ENCODE measurements at regions not wholly inside any gene's neighbourhood (a gene's known extent, or its start where the extent isn't known, plus 50 kb on each side); places are given as distances from the start of the nearest gene placed in this dataset.

DNA sequence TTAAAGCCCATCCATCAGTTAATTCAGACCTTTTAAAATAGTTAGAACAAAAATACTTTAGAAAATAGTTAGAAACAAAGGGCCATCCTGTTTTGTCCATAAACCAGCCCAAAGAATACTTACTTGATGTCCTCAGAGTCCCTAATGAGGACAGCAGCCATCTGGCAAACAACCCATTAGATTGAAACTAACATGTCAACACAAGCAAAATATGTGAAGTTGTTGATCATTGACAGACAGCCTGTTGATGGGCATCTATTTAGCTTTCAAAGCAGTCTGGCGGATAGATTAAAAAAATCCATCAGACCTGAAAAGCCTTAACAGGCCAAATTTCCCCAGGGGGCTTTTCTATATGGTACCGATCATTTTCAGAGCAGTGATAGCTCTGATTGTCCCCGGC, 154.2 kb upstream of the TSHZ2 start:
- H3K9me3 ChIP-seq (ENCODE audit: control insufficient read depth in 1 of 2, low read length in 2 of 2), result no peaks in the 10 kb centered on the region
- no peaks in the 10 kb centered on the region for H3K4me1 ChIP-seq (ENCODE audit: control insufficient read depth in 1 of 2, insufficient read depth in 2 of 2, low read length in 2 of 2)
- no peaks in the 10 kb centered on the region for H3K27me3 ChIP-seq (ENCODE audit: low read depth, low read length)
- no peaks in the 10 kb centered on the region for H3K36me3 ChIP-seq (ENCODE audit: control insufficient read depth in 1 of 2, insufficient read depth in 2 of 2, low read length in 2 of 2)
- H3K27ac ChIP-seq (ENCODE audit: low read length), result no peak overlapping the region
- H3K4me3 ChIP-seq (ENCODE audit: low read depth in 1 of 2, low read length in 2 of 2), result no peak overlapping the region

DNA sequence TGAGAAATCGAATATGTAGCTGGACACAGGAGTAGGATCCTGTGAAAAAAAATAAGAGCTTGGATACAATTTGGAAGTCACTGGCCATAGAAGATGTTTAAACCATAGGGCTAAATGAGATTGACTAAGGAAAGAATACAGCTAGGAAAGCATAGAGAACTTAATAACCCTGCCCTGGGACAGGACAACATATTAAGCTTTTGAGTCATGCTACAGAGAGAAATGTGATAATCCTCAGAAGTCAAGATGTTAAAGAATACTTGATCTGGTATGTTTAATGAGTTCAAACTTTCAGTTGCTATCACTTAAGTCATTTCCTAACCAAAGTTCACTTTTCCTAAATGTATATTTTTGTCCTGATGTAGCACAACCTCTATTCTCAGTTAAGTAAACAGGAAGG, 154.6 kb upstream of the TSHZ2 start:
- no peaks in the 10 kb centered on the region for H3K27me3 ChIP-seq (ENCODE audit: low read depth, low read length)
- no peak overlapping the region for H3K4me3 ChIP-seq (ENCODE audit: low read depth in 1 of 2, low read length in 2 of 2)
- no peak overlapping the region for H3K27ac ChIP-seq (ENCODE audit: low read length)
- H3K4me1 ChIP-seq (ENCODE audit: control insufficient read depth in 1 of 2, insufficient read depth in 2 of 2, low read length in 2 of 2), result no peaks in the 10 kb centered on the region
- no peaks in the 10 kb centered on the region for H3K36me3 ChIP-seq (ENCODE audit: control insufficient read depth in 1 of 2, insufficient read depth in 2 of 2, low read length in 2 of 2)
- no peaks in the 10 kb centered on the region for H3K9me3 ChIP-seq (ENCODE audit: control insufficient read depth in 1 of 2, low read length in 2 of 2)

DNA sequence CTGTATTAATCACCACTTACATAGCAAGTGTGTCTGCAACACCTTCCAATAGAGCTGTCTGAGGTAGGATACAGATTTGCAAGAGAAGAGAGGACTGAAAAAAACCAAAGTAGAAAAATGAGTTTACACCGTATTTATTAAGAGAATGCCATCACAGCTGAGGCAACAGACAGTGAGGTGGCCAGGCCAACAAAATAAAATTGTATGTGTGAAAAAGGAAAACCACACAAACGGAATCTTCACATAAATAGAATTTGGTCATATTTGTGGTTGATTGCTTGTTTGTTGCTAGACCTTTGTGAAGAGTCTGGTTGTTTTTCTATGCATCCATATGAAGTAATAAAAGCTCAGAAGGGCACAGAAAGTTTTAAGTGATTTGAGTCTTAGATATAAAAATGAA, 157.8 kb upstream of the TSHZ2 start:
- Histone ChIP-seq H3K4me1 (ENCODE audit: control insufficient read depth in 1 of 2, insufficient read depth in 2 of 2, low read length in 2 of 2) (no peaks in the 10 kb centered on the region), H3K9me3 (ENCODE audit: control insufficient read depth in 1 of 2, low read length in 2 of 2) (no peaks in the 10 kb centered on the region), H3K27ac (ENCODE audit: low read length) (no peak overlapping the region), H3K36me3 (ENCODE audit: control insufficient read depth in 1 of 2, insufficient read depth in 2 of 2, low read length in 2 of 2) (no peaks in the 10 kb centered on the region), H3K4me3 (ENCODE audit: low read depth in 1 of 2, low read length in 2 of 2) (no peak overlapping the region), H3K27me3 (ENCODE audit: low read depth, low read length) (no peaks in the 10 kb centered on the region)

DNA sequence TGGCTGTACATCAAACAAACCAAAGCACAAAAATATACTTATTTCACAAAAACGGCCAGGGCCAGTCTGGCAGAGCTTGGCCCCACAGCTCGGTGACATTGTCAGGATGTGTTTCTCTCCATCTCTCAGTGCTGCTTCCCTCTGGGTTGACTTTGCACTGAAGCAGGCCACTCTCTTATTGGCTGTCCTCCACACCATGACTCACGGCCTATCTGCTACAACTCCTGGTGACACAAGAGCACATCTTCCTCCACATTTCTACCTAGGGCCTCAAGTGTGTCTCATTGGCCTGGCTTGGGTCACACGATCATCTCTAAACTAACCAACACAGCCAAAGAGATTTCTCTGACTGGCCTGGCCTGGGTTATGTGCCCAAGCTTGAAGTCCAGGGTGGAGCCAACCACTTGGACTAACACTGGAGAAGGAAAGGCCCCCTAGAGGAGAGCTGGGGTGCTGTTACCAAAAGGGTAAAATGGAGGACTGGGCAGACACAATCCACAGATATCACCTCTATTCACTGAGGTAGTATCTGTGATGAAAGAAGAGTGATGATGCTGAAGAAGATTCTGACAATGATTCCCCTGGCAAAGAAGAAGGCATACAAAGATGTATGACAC, 159.8 kb upstream of the TSHZ2 start:
- no peaks in the 10 kb centered on the region for H3K4me1 ChIP-seq (ENCODE audit: control insufficient read depth in 1 of 2, insufficient read depth in 2 of 2, low read length in 2 of 2)
- no peak overlapping the region for H3K27ac ChIP-seq (ENCODE audit: low read length)

DNA sequence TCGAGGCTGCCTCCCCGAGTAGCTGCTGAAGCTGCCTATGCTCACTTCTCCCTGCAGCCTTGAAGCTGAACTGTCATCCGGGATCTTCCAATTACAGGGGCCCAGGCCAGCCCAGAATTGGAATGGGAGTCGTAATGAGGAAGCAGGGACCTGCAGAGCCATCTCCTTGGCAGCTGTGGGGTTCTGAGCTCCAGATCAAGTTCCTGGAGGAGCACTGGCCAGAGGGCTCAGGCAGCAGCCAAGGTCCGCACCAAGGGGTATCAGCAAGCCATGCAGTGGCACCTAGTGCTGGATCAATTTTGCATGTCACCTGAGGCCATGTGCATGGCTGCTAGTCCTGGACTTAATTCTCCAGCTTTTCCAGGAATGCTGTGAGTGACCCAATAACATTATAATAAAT, 163.2 kb upstream of the TSHZ2 start:
- no peaks in the 10 kb centered on the region for H3K9me3 ChIP-seq (ENCODE audit: control insufficient read depth in 1 of 2, low read length in 2 of 2)
- H3K27me3 ChIP-seq (ENCODE audit: low read depth, low read length), result no peaks in the 10 kb centered on the region
- H3K4me1 ChIP-seq (ENCODE audit: control insufficient read depth in 1 of 2, insufficient read depth in 2 of 2, low read length in 2 of 2), result no peaks in the 10 kb centered on the region
- H3K36me3 ChIP-seq (ENCODE audit: control insufficient read depth in 1 of 2, insufficient read depth in 2 of 2, low read length in 2 of 2), result no peaks in the 10 kb centered on the region
- no peak overlapping the region for H3K27ac ChIP-seq (ENCODE audit: low read length)
- no peak overlapping the region for H3K4me3 ChIP-seq (ENCODE audit: low read depth in 1 of 2, low read length in 2 of 2)

More for the DNA sequence above, 159.8 kb upstream of the TSHZ2 start:
- Histone ChIP-seq H3K4me3 (ENCODE audit: low read depth in 1 of 2, low read length in 2 of 2) (no peak overlapping the region), H3K9me3 (ENCODE audit: control insufficient read depth in 1 of 2, low read length in 2 of 2) (no peaks in the 10 kb centered on the region), H3K27me3 (ENCODE audit: low read depth, low read length) (no peaks in the 10 kb centered on the region), H3K36me3 (ENCODE audit: control insufficient read depth in 1 of 2, insufficient read depth in 2 of 2, low read length in 2 of 2) (no peaks in the 10 kb centered on the region)

DNA sequence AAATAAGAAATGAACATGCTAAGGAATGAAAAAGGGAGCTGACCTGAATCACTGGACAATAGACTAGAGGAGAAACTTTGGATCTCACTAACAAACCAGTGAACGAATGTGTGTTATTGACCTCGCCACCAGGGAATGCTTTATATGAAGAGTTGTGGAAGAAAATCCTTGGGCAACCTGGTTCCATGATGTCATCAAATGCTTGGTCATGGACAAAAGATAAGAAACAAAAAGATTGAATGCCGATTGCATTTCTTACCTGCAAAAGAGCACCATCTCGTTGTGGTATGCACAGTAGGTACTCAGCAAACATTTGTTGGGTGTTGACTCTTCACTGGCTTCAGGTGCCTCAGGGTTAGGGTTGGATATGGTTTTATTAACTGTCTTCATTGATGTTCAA, 165.2 kb upstream of the TSHZ2 start:
- Histone ChIP-seq H3K9me3 (ENCODE audit: control insufficient read depth in 1 of 2, low read length in 2 of 2) (no peaks in the 10 kb centered on the region), H3K4me1 (ENCODE audit: control insufficient read depth in 1 of 2, insufficient read depth in 2 of 2, low read length in 2 of 2) (no peaks in the 10 kb centered on the region), H3K36me3 (ENCODE audit: control insufficient read depth in 1 of 2, insufficient read depth in 2 of 2, low read length in 2 of 2) (no peaks in the 10 kb centered on the region), H3K27me3 (ENCODE audit: low read depth, low read length) (no peaks in the 10 kb centered on the region), H3K27ac (ENCODE audit: low read length) (no peak overlapping the region), H3K4me3 (ENCODE audit: low read depth in 1 of 2, low read length in 2 of 2) (no peak overlapping the region)

DNA sequence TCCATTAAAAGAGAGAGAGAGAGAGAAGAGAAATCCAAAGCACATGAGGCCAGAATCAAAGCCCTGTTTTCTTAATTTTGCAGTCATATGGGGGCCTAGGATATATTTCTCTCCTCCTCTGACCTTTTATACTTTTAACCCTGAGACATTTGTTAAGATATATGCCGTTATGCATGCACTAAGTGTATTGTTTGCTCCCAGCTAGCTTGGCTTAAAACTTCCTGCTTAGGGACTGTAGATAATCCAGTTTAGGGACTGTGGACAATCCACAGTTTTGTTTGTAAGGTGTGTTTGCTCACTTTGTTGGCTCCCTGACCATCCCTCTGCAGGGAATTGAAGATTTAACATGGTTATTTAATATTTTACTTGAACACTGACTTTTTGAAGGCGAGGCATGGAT, 166.3 kb upstream of the TSHZ2 start:
- H3K36me3 ChIP-seq (ENCODE audit: control insufficient read depth in 1 of 2, insufficient read depth in 2 of 2, low read length in 2 of 2), result no peaks in the 10 kb centered on the region
- H3K27me3 ChIP-seq (ENCODE audit: low read depth, low read length), result no peaks in the 10 kb centered on the region
- no peak overlapping the region for H3K27ac ChIP-seq (ENCODE audit: low read length)

DNA sequence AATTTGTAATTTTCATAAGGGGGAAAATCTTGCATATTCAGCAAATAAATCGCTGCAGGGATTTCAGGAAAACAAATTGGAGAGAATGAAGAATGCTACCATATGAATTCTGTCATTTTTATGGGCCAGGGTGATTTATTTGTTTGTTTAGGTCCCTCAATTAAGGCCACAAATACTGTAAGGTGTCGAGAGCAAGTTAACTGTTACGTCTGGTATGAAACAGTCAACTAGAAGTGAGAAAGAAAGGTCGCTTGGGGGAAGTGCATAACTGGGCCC, 166.9 kb upstream of the TSHZ2 start:
- no peak overlapping the region for H3K27ac ChIP-seq (ENCODE audit: low read length)
- no peaks in the 10 kb centered on the region for H3K4me1 ChIP-seq (ENCODE audit: control insufficient read depth in 1 of 2, insufficient read depth in 2 of 2, low read length in 2 of 2)
- no peaks in the 10 kb centered on the region for H3K27me3 ChIP-seq (ENCODE audit: low read depth, low read length)
- H3K4me3 ChIP-seq (ENCODE audit: low read depth in 1 of 2, low read length in 2 of 2), result no peak overlapping the region
- no peaks in the 10 kb centered on the region for H3K36me3 ChIP-seq (ENCODE audit: control insufficient read depth in 1 of 2, insufficient read depth in 2 of 2, low read length in 2 of 2)
- H3K9me3 ChIP-seq (ENCODE audit: control insufficient read depth in 1 of 2, low read length in 2 of 2), result no peaks in the 10 kb centered on the region

More for the DNA sequence above, 166.3 kb upstream of the TSHZ2 start:
- H3K4me3 ChIP-seq (ENCODE audit: low read depth in 1 of 2, low read length in 2 of 2), result no peak overlapping the region
- H3K9me3 ChIP-seq (ENCODE audit: control insufficient read depth in 1 of 2, low read length in 2 of 2), result no peaks in the 10 kb centered on the region
- no peaks in the 10 kb centered on the region for H3K4me1 ChIP-seq (ENCODE audit: control insufficient read depth in 1 of 2, insufficient read depth in 2 of 2, low read length in 2 of 2)

DNA sequence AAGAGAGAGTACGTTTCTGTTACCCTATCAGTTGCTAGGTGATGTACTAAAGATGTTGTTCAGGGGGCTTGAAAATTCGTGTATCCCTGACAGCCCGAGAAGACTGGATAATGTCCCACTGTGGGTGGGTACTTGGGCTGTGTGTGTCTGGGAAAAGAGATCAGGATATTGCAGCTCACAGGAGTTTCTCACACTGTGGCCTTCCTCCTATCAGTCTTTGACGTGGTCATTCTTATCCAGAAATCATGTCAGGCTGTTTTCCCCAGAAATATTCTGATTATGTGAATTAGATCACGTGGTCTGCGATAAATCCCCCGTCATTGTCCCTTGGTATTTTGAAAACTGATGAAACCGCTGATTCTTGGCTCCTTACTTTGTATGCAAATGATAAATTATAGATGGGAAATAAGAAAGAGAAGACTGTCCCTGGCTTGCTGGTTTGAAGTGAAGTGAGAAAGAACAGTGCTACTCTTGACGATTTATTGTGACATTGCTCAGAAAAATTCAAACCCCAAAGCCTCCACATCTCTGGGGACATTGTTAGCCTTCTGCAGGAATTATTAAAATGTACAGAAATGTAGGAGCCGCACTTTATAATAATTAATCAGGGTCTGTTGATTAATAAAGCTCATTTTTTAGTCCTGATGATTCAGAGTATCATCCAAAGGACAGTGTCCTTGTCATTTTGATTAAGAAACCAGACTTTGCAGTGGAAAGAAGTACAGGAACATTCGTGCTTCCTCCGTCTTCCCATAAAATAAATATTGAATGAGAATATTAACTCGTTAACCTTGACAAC, 167.5 kb upstream of the TSHZ2 start:
- Histone ChIP-seq H3K36me3 (ENCODE audit: control insufficient read depth in 1 of 2, insufficient read depth in 2 of 2, low read length in 2 of 2) (no peaks in the 10 kb centered on the region), H3K27me3 (ENCODE audit: low read depth, low read length) (no peaks in the 10 kb centered on the region), H3K4me3 (ENCODE audit: low read depth in 1 of 2, low read length in 2 of 2) (no peak overlapping the region), H3K27ac (ENCODE audit: low read length) (no peak overlapping the region), H3K4me1 (ENCODE audit: control insufficient read depth in 1 of 2, insufficient read depth in 2 of 2, low read length in 2 of 2) (no peaks in the 10 kb centered on the region), H3K9me3 (ENCODE audit: control insufficient read depth in 1 of 2, low read length in 2 of 2) (no peaks in the 10 kb centered on the region)

- Histone ChIP-seq H3K27ac (ENCODE audit: low read length) (no peak overlapping the region), H3K4me3 (ENCODE audit: low read depth in 1 of 2, low read length in 2 of 2) (no peak overlapping the region), H3K27me3 (ENCODE audit: low read depth, low read length) (no peaks in the 10 kb centered on the region), H3K9me3 (ENCODE audit: control insufficient read depth in 1 of 2, low read length in 2 of 2) (no peaks in the 10 kb centered on the region), H3K4me1 (ENCODE audit: control insufficient read depth in 1 of 2, insufficient read depth in 2 of 2, low read length in 2 of 2) (no peaks in the 10 kb centered on the region), H3K36me3 (ENCODE audit: control insufficient read depth in 1 of 2, insufficient read depth in 2 of 2, low read length in 2 of 2) (no peaks in the 10 kb centered on the region)
Measured at GRCh38 chr20:52801628-52802006, 170.5 kb upstream of the TSHZ2 start.

DNA sequence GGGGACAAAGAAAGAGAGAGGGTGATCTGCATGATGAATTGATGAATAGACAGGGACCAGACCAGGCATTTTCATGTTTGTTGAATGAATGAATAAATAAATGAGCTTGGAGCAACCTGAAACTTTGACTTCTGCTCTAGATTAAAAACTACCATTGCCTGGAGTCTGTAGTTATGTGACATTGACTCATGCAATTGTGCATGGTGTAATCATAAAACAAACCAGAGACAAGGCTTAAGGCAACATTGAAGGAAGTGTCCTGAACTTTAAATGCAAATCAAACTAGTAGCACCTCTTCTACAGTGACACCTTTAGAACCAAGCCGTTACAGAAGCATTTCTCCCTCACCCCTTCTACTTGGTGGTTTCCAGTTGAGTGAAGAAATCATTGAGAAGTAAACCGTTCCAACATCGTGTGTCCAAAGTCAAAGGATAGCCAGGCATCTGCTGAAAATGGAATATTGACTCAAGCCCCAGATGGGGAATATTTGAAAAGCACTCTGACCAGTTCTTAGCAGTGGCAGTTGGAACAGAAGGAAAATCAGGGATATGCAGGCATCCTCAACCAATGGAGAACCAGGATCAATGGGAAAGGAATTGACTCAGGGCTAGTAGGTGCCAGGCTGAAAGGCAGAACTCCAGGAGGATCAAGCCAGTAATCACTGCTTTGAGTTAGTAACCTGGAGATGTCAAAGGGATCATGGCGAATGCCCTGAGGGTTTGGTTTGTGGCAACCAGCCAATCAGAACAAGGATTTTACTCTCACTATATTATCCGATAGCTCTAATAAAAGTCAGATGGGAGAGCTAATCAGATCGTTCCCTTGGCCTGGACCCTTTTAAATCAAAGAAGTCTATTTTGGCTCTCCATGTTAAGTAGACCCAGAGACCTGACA, 171.2 kb upstream of the TSHZ2 start:
- Histone ChIP-seq H3K4me3 (ENCODE audit: low read depth in 1 of 2, low read length in 2 of 2) (no peak overlapping the region), H3K9me3 (ENCODE audit: control insufficient read depth in 1 of 2, low read length in 2 of 2) (no peaks in the 10 kb centered on the region), H3K27me3 (ENCODE audit: low read depth, low read length) (no peaks in the 10 kb centered on the region), H3K36me3 (ENCODE audit: control insufficient read depth in 1 of 2, insufficient read depth in 2 of 2, low read length in 2 of 2) (no peaks in the 10 kb centered on the region), H3K27ac (ENCODE audit: low read length) (no peak overlapping the region), H3K4me1 (ENCODE audit: control insufficient read depth in 1 of 2, insufficient read depth in 2 of 2, low read length in 2 of 2) (no peaks in the 10 kb centered on the region)
